PFSK-1 (cell line): ENCODE measurements at regions not wholly inside any gene's neighbourhood (a gene's known extent, or its start where the extent isn't known, plus 50 kb on each side); places are given as distances from the start of the nearest gene placed in this dataset.

Source experiments
- FOXP2 ChIP-seq: optimal IDR thresholded peaks from 2 replicates; pipeline ENCODE3; 2011; ENCODE audit warnings: borderline replicate concordance, control low read depth, inconsistent platforms; ENCODE audit not compliant: insufficient read depth; ENCODE audit errors: extremely low read length, extremely low read depth
- POLR2AphosphoS5 ChIP-seq: IDR thresholded peaks from 2 replicates; pipeline ENCODE4 v1.6.1; 2012; ENCODE audit warnings: low read depth, mild to moderate bottlenecking, control low read depth, low read length, moderate library complexity
- SIN3A ChIP-seq: IDR thresholded peaks from 2 replicates; pipeline ENCODE4 v1.6.1; 2012; ENCODE audit warnings: mild to moderate bottlenecking, low read length, moderate library complexity, borderline replicate concordance; ENCODE audit not compliant: insufficient read depth
- TAF1 ChIP-seq: IDR thresholded peaks from 2 replicates; pipeline ENCODE4 v1.6.1; 2012; ENCODE audit warnings: low read length, control low read depth, borderline replicate concordance; ENCODE audit not compliant: insufficient read depth
- TF ChIP-seq, protein P1 (sequence below), 2 experiments: IDR thresholded peaks; 2 replicates each; pipeline versions ENCODE4 v1.6.1 to v1.8.0; 2011 to 2012; ENCODE audit warnings: low read depth in 2 of 2, low read length in 2 of 2, control low read depth in 1 of 2, inconsistent platforms in 1 of 2, mild to moderate bottlenecking in 1 of 2, moderate library complexity in 1 of 2; ENCODE audit not compliant: insufficient read depth in 1 of 2

DNA sequence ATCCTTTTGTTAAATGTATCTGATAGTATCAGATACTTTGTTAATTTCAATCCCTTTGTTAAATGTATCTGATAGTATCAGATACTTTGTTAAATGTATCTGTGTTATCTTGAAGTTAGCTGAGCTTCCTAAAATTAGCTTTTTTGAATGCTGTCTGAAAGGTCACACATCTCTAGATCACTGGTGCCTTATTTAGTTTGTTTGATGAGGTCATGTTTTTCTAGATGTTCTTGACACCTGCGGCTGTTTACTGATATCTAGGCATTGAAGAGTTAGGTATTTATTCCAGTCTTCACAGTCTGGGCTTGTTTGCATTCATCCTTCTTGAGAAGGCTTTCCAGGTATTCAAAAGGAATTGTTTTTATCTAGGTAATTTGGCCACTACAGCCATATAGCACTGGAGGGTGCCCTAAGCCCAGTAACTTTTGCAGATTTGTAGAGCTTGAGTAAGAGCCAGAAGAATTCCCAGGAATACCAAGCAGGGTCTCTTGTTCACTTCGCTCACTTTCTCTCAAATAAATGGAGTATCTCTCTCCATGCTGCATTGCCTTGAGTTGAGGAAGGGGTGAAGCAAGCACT lies 435.4 kb upstream of the GRAMD2B start:
- TF ChIP-seq POLR2AphosphoS5 (no peak), TAF1 (no peak), SIN3A (no peak), FOXP2 (no peak)
- TF ChIP-seq, protein P1, sequence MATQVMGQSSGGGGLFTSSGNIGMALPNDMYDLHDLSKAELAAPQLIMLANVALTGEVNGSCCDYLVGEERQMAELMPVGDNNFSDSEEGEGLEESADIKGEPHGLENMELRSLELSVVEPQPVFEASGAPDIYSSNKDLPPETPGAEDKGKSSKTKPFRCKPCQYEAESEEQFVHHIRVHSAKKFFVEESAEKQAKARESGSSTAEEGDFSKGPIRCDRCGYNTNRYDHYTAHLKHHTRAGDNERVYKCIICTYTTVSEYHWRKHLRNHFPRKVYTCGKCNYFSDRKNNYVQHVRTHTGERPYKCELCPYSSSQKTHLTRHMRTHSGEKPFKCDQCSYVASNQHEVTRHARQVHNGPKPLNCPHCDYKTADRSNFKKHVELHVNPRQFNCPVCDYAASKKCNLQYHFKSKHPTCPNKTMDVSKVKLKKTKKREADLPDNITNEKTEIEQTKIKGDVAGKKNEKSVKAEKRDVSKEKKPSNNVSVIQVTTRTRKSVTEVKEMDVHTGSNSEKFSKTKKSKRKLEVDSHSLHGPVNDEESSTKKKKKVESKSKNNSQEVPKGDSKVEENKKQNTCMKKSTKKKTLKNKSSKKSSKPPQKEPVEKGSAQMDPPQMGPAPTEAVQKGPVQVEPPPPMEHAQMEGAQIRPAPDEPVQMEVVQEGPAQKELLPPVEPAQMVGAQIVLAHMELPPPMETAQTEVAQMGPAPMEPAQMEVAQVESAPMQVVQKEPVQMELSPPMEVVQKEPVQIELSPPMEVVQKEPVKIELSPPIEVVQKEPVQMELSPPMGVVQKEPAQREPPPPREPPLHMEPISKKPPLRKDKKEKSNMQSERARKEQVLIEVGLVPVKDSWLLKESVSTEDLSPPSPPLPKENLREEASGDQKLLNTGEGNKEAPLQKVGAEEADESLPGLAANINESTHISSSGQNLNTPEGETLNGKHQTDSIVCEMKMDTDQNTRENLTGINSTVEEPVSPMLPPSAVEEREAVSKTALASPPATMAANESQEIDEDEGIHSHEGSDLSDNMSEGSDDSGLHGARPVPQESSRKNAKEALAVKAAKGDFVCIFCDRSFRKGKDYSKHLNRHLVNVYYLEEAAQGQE (IDR thresholded peaks at IDR 0.05; ENCODE audit: insufficient read depth in 1 of 2, low read depth in 2 of 2, low read length in 2 of 2) = no peak
